NCI-H2029 (cell line): ENCODE measurements at regions not wholly inside any gene's neighbourhood (a gene's known extent, or its start where the extent isn't known, plus 50 kb on each side); places are given as distances from the start of the nearest gene placed in this dataset.
"Not testable (repeated sequence)": the region's sequence is repeated elsewhere in the genome, so short reads cannot be mapped to it uniquely, and the experiment has no call there.

ENCODE experiments used
- DNase-seq: peaks from one replicate; lab custom pipeline; 2025; lab: John Stamatoyannopoulos, UW

DNA sequence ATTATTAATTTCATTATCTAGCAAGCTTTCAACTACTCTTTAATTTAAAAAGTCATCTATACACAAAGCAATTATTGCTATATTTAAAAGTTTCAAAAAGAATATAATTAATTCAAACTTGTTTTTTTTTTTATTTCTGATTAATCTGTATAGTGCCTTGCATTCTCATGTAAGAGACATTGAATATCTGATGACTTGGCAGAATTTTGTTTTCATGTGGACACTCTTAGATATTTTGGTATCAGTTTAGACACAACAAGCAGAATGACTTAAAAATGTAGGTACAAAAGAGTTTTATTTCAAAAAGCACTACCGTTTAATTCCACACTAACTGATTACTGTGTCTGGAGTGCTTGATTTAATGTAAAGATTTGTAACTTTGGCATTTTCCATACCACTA lies 1129.6 kb downstream of the PDHA2 start:
- DNase-seq = no peak

DNA sequence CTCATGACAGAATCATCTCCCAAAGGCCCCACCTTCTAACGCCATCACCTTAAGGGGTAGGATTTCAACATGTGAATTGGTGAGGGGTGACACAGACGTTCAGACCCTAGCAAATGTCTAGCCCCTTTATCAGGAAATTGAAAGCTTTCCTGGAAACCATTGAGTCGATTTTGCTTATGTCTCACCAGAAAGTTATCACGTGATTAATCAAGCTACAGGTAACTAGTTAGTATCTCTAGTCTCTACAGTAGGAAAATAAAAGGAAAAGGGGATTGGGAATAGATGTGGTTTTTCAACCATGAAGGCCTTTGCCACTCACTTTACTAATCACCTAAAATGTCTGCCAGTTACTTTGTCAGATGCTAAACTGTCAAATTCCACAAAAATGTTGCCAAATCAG lies 1133.0 kb downstream of the PDHA2 start:
- DNase-seq = no peak

- DNase-seq = no peak
Observed at GRCh38 chr4:96974295-96974694, 1134.4 kb downstream of the PDHA2 start.

DNA sequence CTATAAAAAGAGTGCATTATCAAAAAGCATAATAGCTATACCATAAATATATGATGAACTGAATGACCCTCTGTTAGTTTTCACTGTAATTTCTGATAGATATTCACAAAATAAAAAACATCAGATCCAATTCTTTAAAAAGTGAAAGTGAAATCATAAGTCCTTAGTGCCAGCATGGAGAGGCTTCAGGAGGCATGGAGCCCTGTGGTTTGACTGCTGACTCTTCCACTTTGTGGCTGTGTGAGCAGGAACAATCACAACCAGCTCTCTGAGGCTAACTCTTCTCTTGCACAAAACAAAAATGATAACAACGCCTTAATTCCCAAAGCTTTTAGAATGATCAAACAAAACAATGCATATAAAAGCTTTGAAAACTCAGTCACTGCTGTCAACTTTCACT lies 1143.9 kb downstream of the PDHA2 start:
- no peak for DNase-seq

DNA sequence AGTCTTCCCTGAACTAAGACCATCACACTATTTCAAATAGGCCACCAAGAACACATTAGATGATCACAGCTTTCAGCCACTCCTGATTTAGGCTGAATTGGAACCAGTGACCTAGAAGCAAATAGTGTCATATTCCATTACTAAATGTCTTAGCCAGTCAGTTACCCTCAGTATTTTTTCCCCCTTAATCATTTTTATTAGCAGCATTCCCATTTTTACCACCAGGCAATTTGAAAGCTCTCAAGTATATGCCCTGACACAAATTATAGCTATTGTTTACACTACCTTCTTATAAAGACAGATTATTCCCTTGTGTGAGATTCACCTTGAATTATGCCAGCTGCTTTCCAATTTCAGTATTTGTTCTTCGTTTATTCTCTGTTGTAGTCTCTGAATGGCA lies 1146.9 kb downstream of the PDHA2 start:
- DNase-seq = no peak

DNA sequence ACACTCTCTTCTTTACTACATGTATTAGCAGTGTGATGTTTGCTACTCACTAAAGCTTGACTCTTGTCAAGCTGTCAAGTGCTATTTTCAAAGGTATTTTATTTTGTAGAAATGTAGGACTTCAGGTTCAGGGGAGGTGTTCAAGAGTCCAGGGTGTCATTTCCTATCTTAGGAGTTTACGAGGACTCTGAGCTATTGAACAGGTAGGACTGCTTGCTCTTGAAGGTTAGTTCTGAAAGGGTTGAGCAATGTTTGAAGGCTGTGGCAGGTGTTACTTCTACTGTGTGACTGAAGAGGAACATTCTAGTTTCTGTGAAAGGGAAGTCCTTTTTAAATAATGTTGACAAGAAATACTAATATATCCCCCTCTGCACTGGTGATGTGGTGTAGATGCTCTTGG lies 1151.2 kb downstream of the PDHA2 start:
- DNase-seq = no peak

- no peak for DNase-seq
Observed at GRCh38 chr4:96992443-96992842, 1150.8 kb downstream of the STPG2 start.

- no peak for DNase-seq
Observed at GRCh38 chr4:96993560-96993959, 1149.7 kb downstream of the STPG2 start.

DNA sequence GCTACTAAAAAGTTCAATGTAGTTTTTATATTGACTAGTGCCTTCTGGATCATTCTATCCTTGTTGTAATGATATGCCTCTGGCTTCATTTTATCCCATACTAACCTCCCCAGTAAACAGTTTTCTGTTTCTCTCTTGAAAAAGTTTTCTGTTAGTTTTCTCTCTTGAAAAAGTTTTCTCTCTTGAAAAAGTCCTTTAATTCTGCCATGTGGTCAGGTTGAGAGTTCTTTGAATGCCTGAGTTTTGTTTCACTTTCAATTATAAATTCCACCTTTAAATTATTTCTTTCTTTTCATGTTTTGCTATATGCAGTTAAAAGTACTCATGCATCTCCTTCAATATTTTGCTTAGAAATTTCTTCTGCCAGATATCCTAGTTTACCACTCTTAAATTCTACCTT lies 1139.6 kb downstream of the STPG2 start:
- no peak for DNase-seq

DNA sequence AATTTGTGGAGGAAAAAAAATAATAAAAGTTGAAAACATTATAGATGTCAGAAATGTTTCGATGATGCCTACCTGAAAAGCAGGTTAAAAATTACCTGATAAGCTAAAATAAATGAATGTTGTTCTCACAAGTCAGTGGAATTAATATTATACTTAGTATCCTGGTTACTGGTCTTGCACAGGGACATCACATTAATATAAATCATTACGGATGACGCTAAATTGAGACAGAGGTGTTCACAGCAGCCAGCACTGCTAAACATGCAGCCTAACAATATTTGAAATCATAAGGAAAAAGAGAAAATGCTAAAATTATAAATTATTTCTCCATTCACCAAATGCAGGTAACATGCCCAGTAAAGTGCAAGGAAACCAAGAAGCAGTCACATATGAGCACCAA lies 1130.0 kb downstream of the STPG2 start:
- DNase-seq = no peak

GRCh38 chr4:97013711-97014110 lies 1129.6 kb downstream of the STPG2 start:
- no peak for DNase-seq

DNA sequence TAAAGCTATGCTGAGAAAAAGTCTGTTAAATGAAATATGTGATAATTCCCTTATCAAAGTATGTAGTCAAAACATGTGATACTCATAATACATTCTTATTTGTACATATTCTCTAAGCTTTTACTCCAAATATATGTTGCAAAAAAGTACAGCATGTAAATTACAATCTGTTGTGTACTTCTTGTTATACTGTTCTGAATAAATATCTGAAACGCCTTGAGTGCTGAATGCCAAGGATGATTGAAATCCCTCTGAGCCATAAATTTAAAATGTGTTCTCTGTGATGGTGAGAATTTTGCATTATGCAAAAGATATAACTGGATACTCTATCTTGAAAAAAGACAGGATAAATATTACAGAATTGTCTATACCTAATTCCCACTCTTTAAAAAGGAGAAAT lies 1128.0 kb downstream of the STPG2 start:
- DNase-seq = no peak

- DNase-seq = peak; percentile 3
Observed at GRCh38 chr4:97016186-97016907, 1126.9 kb downstream of the STPG2 start.

DNA sequence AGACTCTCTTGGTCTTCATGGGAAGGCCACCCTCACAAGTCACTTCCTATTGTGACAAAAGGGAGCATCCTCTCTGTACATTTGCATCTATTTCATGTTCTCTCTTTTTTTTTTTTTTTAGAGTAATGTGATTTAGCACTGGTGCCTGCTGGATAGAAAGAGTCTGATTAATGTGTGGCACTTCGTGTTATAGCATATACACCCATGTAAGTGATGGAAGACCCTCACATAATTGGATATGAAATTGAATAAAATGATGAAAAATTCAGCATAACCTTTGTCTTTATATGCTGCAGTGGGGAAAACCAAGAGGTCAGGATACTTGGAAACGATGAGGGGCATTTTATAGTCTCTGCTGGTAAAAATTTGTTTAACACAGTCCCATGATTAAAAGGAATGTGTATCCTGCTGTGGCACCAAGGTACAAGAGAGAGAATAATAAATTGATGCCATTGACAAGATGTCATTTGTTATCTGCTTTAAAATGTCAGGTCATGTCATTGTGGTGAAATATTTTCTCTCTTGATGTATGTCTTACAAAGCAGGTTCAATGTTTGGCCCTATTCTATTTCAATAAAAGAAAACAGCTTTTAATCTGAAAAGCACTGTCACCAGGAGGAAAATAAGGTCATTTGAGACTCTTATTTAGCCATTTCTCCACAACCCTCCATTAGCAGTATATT lies 1115.4 kb downstream of the STPG2 start:
- DNase-seq = no peak

DNA sequence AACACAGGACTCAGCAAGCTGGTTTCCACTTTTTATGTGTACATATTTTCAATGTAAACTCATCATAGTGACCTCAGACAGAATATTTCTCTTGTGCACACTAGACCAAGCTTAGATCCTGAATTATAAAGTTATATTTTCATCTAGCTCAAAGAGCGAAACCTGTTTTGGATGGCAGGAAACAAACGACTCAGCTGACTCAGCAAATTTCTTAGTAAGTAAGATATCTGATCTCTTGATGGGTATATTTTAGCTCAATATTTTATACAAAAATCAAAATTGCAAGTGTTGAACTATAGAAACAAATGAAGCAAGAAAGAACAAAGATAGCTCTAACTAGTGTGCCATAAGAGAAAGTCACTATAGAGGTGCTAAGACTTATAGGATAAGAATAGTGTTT lies 1114.5 kb downstream of the STPG2 start:
- DNase-seq = no peak

DNA sequence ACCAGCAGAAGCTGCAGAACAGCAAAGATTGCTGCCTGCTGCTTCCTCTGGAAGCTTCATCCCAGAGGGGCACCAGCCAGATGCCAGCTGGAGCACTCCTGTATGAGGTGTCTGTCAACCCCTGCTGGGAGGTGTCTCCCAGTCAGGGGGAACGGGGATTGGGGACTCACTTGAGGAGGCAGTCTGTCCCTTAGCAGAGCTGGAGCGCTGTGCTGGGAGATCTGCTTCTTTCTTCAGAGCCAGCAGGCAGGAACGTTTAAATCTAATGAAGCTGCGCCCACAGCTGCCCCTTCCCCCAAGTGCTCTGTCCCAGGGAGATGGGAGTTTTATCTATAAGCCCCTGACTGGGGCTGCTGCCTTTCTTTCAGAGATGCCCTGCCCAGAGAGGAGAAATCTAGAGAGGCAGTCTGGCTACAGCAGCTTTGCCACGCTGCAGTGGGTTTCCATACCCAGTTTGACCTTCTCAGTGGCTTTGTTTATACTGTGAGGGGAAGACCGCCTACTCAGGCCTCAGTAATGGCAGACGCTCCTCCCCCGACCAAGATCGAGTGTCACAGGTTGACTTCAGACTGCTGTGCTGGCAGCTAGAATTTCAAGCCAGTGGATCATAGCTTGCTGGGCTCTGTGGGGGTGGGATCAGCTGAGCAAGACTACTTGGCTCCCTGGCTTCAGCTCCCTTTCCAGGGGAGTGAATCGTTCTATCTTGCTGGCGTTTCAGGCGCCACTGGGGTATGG lies 1105.7 kb downstream of the STPG2 start:
- peak; percentile 14 for DNase-seq

DNA sequence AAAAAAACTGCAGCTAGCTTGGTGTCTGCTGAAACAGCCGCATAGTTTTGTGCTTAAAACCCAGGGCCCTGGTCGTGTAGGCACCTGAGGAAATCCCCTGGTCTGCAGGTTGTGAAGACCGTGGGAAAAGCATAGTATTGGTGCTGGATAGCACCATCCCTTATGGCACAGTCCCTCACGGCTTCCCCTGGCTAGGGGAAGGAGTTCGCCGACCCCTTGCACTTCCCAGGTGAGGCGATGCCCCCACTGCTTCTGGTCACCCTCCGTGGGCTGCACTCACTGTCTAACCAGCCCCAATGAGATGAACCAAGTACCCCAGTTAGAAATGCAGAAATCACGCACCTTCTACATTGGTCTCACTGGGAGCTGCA lies 1105.1 kb downstream of the STPG2 start:
- DNase-seq = no peak

DNA sequence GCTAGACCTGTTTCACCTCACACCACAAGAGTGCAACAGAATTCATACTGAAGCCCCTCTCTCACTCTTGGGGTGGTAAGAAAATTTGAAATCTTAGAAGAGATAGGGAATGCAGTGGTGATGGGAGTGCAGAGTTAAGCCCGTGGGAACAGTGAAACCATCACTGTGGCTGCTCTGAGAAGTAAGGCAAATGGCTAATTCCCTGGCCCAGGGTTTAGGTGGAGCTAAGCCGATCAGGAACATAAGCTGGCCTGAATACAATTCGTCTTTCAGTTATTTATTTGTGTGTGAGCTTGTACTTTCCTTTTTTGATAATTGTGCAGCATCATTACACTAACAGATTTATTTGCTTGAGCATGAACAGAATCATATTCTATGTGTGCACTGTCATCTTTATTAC lies 1070.6 kb downstream of the STPG2 start:
- DNase-seq = no peak

DNA sequence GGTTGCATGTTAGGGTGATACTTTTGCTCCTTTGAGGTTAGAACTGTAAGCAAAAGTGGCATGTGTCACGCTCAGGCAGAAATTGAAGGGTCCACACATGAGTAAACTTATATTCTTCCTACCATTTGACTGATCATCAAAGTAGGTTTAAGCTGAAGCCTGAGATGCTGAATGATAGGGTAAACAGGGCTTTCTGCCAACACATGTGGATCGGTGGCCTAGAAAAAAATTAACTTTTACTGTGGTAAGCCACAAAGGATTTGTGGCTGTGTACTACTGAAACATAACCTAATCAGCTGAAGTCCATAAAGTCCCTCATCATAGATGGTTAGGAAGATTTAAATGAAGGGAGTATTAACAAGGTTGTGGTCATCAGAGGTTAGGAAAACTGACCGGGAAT lies 1070.1 kb downstream of the STPG2 start:
- no peak for DNase-seq

DNA sequence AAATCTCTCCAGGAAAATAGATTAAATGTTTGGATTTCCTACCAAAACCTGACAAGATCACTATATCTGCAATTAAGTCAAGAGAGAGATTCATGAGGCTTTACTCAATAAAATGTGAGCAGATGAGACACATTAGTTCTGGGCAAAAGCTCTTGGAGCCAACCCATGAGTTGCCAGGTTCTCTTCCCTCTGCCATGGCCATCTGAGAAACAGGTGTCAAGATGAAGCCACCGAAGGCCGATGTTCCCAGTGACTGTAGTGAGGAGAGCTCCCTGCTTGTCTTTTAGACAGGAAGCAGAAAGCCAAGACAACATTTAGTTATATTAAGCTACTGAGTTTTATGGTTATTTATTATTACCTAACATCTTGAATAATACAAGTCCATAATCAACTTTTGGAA lies 1068.7 kb downstream of the STPG2 start:
- no peak for DNase-seq

DNA sequence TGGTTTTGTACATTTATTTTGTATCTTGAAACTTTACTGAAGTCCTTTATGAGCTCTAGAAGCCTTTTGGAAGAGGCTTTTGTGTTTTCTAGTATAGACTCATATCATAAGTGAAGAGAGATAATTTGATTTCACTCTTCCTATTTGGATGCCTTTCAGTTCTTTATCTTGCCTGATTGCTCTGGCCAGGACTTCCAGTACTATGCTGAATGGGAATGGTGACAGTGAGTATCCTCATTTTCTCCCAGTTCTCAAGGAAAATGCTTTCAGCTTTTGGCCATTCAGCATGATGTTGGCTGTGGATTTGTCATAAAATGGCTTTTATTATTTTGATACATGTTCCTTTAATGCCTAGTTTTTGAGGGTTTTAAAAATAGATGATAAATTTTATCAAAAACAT lies 1061.3 kb downstream of the STPG2 start:
- no peak for DNase-seq

DNA sequence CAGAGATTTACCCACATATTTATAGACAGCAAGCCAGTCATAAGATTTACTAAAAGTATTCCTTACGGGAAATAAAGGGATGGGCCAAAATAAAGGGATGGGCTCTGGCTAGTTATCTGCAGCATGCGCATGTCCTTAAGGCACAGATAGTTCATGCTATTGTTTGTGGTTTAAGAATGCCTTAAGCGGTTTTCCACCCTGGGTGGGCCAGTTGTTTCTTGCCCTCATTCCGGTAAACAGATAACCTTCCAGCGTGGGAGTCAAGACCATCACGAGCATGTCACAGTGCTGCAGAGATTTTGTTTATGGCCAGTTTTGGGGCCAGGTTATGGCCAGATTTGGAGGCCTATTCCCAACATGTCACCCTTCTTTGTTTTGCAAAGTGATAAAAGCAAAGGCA lies 1046.2 kb downstream of the STPG2 start:
- not testable (repeated sequence) for DNase-seq

DNA sequence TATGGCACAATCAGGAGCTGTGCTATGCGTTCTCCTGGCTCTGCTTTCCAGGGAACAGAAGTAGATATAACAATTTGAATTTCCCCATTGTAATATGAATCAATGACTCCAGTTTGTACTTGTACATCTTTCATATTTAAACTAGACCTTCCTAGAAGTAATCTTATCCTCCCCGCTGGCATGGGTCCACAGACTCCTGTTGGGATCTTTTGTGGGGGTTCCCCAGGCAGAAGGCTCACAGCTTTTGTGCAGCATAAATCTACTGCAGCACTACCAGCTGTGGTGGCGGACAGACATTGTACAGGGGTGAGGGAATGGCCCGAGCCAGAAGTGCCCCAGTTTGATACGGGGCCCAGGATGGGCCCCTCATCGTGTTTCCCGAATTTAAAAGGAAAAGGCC lies 1042.1 kb downstream of the STPG2 start:
- DNase-seq = not testable (repeated sequence)
